AG20443 (cell line): ENCODE measurements at regions not wholly inside any gene's neighbourhood (a gene's known extent, or its start where the extent isn't known, plus 50 kb on each side); places are given as distances from the start of the nearest gene placed in this dataset.

Experiments
- DNase-seq: peaks from one replicate; pipeline ENCODE4 v3.0.0; 2012; ENCODE audit warnings: low spot score, mixed read lengths

DNA sequence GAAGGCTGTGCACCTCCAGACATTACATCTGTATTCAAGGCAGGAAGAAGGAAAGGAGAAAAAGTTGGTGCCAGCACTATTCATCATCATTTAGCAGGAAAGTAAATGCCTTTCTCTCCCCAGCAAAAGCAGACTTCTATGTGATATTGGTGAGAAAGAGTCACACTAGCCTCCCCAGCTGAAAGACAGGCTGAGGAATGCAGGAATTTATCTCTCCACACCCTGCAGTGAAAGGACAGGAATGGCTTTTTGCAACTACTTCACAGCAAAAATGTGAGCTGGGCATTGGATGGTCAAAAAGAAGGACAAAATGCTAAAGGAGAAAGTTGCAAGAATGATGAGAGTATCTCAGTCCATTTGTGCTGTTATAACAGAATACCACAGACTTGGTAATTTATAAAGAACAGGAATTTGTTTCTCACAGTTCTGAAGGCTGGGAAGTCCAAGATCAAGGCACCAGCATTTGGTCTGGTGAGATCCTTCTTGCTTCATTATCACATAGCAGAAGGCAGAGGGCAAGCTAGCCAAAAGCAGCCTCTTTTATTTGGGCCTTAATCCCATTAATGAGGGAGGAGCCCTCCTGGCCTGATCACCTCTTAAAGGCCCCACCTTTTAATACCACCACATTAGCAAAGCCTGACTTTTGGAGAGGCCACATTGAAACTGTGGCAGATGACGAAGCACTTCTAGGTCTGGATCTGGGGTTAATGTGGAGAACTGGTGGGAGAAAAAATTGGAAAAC lies 388.1 kb upstream of the SLC14A2 start:
- peak; percentile 59 for DNase-seq

DNA sequence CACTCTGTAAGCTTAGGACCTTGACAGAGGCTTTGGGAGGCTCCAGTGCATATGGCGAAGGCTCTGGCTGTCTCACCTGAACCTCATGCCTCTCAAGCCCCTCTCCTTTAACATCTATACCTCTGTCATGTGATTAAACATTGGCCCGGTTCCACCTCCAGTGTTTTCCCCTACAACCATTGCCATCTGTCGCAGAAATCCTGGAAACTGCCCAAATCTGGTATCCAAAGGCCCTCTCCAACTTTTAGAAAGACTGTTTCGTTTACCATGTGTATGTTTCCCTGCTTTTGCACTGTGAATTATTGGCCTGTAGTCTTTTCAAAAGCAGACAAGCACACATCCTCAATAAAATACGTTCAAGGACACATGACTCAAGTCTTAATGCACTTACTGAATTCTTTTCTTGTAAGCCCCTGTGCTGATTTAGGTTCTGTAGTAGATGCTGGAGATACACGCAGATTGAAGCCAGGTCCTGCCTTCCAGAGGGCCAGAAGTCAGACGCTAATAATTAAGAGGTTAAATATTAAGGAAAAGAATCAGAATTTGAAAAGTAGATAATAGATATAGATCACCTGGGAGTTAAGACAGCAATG lies 386.4 kb upstream of the SLC14A2 start:
- DNase-seq: no peak

DNA sequence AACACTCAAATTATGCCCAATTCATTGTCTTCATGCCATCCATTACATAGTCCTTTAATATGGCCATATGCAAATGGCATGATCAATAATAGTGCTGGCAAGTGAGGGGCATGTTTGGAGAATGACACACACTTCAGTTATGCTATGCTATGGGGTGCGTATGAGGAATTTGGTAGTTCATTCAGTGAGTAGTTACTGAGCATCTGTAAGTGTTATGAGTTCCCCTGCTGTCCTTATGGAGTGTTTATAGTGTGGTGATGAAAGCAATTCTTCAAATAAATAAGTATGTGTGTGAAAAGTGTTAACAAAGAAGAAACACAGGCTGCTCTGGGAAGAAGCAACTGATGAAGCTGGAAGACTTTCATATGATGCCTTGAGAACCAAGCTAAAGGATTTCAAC lies 383.7 kb upstream of the SLC14A2 start:
- DNase-seq: no peak

DNA sequence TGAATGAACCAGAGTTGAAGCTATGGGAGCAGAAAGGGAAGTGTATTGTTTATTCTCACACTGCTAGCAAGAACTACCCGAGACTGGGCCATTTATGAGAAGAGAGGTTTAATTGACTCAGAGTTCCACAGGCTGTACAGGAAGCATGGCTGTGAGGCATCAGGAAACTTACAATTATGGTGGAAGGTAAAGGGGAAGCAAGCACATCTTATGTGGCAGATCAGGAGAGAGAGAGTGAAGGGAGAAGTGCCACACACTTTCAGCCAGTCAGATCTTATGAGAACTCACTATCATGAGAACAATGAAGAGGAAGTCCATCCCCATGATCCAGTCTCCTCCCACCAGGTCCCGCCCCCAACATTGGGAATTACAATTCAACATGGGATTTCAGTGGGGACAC lies 383.2 kb upstream of the SLC14A2 start:
- DNase-seq: no peak

DNA sequence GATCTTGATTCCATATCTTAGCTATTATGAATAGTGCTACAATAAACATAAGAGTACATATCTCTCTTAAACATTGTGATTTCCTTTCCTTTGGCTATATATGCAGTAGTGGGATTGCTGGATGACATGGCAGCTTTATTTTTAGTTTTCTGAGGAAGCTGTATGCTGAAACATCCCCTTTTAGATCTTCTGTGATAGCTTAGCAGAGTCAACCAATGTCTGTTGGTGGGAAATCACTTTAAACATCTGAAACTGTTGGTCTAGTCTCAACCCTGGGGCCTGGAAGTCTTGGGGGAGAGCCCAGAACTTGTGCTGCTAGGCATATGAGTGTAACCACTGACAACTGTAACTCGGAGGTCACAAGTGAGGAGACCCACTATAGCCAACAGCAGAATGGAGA lies 378.6 kb upstream of the SLC14A2 start:
- no peak for DNase-seq

DNA sequence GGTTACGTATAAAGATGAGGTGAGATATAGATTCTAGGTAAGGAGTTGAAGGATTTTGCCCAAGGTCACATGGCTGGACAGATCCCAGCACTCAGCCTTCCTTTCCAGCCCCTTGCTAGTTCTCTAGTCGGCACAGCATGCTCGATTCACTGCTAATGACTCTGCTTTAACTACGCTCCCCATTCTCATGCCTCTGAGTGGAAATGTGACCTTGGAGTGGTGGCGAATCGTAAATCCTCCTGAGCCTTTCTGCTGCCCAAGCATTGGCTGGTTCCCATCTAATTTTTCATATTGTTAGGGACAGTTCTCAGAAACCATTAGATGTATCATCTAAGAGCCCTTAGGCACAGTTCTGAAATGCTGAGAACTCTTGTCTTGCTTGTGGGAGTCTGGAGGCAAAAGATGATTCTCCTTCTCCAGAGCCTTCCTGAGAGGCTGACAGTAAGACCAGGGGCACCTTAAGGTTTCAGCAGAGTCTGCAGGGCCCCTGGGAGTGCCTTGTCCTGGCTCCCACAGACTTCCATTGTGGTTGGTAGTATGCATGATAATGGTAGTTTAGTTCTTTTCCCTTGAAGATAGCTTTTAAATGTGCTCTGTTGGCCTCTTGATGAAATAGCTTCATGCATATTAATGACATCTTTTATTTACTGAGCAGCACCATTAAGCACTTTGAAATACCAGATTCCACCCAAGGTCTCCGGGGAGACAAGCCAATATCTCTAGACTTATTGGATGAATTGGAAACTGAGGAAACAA lies 377.8 kb upstream of the SLC14A2 start:
- DNase-seq: no peak

DNA sequence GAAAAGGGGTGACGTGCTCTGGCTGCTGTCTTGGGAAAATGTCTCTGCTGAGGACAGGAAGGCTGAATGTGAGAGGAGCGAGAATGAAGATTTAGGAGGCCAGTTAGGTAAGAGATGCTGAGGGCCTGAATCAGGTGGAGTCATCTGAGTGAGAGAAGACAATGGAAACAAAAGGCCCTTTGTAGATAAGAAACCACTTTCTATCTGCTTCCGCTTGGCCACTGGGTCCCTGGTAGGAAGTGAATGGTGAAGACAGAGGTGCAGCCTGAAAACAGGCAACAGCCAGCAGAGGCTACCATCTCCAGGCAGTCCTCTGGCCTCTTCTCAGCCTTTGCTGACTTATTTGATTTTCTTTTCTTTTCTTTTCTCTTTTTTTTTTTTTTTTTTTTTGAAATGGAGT lies 374.0 kb upstream of the SLC14A2 start:
- DNase-seq: no peak

DNA sequence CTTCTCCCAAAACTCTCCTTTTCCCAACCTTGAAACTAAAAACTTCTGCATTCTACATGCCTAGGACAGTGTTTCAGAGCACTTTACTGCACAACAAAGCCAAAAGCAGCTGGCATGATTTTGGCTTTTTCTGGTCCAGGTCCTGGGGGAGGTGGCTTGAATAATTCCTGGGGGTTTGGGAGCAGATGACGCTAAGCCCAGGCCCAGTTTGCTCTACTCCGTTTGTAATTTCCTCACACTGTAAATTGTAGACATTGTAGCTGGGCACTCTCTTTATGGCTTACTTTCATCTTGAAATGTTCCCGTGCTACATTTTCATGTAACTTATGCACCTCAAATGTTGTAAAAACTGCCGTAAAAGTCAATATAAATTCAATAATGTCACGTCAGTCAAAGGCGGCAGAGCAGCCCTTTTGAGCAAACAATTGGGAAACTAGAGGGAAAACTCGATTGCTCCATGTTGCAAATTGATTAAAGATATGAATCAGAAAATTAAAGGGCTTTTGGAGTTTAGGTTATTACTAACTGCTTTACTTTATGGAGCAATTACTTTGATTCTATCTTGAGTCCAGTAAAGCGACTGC lies 373.2 kb upstream of the SLC14A2 start:
- no peak for DNase-seq

DNA sequence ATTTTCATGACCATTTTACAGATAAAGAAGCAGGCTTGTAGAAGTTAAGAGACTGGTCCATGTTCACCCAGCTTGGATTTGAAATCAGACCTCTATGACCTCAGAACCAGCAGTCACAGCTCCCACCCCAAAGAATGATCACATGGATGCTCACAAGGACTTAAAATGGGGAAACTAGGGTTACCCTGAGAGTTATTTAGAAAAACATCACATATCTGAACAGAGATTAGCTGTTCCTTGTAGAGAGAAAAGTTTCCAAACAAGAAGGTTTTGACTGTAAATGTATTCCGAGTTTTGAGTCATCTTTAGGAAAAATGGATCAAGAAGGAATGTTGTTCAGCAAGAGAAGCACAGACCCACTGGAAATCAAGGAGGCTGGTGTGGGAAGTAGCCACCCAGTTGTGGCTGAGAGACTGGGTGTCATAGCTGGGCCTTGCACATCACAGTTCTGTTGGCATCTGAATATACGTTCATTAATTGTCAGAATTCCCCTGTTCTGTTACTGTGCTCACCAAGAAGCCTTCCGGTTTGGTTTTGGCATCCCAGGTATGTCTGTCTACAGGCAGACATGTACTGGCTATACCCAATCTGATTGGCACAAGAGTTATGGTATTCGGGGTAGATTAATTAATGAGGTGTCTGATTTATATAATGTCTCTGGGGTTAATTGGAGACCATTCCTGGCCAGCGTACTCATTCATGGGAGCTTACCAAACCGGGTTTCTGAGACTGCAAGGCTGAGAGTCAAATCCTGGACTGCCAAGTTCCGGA lies 371.8 kb upstream of the SLC14A2 start:
- no peak for DNase-seq

DNA sequence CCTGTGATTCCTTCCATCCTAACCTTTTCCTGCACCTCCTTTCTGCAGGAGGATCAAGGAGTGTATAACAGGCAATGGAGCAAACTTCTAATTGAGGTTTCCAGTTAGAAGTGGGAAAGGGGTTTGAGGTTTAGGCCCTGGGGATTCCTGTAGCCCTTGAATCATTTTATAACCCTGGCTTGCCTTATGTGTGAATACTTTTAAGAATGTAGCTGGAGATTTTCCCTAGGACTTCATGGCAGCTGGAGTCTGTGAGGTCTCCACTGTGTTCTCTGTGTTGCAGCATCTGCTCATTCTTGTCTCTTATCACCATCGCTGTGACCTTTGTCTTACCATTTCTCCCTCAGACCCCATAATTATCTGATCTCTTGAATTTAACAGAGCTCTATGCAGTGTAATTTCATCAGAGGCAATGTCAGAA lies 370.2 kb upstream of the SLC14A2 start:
- peak; percentile 12 for DNase-seq

DNA sequence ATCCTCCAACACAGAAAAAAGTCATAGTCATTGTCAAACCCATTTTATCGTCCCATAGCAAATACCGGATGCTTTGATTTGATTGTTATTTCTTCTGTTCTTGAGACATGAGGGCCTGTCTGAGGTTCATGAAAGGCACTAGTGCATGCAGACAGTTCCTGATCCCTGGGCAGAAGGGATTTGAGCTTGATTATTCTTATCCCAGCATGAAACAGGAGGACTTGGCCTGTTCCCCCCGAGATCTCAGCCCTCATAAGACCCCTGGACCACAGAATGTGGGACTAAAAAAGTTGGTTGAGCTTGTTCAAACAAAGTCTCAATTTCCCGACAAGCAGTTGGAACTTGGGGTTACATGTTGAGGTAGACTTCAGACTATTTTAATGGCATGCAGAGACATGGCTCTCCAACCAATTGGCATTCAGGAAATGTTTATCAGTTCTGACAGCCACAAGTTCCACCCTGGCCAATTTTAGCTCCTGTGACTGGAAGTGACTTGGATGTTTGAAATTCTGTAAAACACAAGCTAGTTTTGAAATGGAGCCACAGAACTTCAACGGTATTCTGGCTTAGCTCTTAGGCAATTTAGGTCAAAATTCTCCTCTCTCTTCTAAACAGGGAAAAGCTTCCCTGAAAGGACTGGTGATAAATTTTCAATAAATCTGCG lies 366.9 kb upstream of the SLC14A2 start:
- DNase-seq: peak; percentile 75

DNA sequence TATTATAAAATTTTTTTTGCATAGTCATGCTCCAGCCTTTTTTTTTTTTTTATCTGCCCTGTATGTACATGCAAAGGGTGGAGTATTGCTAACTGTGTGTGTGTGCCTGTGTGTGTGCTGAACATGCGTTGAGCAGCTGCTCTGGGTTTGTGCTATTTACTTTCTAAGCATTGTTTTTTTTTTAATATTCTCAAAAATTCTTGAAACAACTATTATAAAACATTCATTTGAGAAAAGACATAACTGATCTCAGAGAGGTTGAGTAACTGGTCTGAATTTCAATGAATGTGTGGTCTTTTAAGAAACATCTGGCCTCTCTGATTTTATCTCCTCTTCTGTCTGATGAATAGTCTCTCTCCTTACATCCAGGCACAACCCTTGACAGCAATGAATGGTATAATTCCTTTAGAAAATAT lies 366.0 kb upstream of the SLC14A2 start:
- DNase-seq: peak; percentile 47

DNA sequence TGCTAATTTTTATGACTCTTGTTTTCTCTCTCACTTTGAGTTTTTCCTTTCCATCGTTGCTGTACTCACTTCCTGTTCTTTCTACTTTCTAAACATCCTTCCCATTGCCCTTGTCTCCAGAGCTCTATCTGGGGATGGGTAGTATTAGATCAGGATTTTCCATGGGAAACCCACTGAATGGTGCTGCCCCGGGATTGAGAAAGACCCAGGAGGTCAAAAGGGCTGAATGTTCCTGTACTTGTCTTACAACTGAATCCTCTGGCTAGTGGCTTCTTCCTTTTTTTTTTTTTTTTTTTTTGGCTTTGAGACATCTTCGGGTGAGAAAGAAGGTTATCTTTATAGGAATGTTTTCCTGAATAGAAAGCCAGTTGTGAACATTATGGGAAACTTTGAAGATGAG lies 364.8 kb upstream of the SLC14A2 start:
- no peak for DNase-seq

DNA sequence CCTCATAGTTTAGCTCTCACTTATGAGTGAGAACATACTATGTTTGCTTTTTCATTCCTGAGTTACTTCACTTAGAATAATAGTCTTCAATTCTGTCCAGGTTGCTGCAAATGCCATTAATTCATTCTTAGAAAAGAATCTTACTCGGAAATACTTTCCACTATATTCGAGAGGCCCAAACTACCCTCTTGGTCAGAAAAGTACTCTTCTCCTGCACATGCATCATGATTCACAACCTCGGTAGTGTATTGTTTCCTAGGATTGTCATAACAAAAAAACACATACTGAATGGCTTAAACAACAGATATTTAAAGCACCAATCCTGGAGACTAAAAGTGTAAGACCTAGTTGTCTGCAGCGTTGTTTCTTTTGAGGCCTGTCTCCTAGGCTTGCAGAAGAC lies 364.0 kb upstream of the SLC14A2 start:
- DNase-seq: no peak

DNA sequence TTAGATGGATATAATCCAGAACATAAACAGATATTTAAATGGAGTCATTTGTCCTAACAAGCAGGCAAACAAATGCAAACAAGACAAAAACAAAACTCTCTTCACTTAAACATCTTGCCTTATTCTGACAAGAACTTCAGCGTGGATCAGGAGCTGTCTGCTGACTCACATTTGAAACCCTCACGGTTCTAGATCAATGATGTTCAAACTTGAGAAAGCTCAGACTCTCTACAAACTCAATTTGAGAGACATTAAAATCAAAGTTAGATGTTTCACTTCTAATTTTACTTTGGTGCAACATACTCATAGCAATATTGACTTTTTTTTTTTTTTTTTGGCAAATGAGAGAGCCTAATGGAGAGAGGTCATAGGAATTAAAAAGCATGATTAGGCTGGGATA lies 362.8 kb upstream of the SLC14A2 start:
- no peak for DNase-seq

DNA sequence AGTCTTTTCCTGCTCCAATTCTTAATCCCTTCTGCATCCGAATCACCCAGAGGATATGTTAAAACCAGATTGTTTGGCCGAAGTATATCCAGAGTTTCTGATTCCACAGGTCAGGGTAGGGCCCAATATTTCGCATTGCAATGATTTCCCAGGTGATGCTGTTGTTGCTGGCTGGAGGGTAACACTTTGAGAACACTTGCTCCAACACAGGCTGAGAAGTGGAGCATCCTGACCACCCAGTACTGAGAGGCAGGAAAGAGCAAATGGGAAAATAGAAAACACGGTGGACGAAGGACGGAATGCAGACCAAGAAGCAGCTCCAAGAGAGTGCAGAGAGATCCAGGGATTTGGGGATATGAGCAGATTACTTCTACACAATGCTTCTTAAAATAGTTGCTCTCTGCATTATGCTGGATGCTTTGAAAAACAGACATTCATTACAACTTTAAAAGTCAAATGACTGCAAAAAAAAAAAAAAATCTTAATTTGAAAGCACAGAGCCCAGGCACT lies 362.2 kb upstream of the SLC14A2 start:
- DNase-seq: no peak

DNA sequence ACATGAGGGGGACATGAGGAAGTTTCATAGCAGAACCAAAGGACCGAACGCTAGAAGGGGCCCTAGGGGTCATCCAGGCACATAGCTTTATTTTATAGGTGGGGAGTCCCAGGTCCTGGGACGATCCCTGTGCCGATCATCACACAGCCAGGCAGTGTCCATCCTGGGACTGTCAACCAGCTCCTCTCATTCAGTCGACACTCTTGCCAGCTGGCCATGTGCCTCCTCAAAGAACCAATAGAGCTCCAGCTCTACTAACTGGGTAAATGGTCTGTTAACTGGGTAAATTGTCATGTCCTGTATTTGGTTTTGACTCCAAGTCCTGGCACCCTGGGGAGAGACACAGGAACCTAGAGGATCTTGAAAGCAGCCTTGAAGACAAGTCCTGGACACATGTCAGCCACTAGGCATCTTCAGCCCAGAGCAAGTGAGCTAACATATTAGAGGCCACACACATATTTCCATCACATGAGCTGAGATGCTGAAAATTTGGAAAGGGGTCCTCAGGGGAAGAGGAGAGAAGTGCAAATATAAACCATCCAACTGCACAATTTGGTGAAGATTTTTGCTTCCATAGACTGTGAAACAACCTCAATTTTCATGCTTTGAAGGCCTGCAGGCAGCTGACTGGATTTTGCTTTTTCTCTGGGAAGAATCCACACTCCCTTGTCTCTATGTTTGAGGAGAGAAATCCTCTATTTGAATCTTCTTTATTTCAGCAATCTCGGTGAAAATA lies 361.1 kb upstream of the SLC14A2 start:
- no peak for DNase-seq

DNA sequence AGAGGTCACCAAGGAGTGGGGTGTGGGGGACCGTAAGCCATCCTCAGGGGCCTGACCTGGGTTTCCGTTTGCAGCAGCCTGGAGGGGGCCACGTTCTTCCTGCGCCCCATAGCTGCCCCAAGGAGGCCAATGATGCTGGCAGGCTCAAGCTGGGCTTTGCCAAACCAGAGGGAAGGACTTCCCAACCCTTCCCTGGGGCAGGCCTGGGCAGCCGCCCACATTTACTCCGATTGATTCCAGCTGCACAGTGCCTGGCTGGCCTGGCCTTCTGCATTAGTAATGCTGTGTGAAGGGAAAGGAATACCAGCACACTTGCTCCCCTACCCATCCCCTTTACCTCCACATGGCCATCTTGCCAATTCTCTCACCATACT lies 360.6 kb upstream of the SLC14A2 start:
- peak; percentile 77 for DNase-seq

DNA sequence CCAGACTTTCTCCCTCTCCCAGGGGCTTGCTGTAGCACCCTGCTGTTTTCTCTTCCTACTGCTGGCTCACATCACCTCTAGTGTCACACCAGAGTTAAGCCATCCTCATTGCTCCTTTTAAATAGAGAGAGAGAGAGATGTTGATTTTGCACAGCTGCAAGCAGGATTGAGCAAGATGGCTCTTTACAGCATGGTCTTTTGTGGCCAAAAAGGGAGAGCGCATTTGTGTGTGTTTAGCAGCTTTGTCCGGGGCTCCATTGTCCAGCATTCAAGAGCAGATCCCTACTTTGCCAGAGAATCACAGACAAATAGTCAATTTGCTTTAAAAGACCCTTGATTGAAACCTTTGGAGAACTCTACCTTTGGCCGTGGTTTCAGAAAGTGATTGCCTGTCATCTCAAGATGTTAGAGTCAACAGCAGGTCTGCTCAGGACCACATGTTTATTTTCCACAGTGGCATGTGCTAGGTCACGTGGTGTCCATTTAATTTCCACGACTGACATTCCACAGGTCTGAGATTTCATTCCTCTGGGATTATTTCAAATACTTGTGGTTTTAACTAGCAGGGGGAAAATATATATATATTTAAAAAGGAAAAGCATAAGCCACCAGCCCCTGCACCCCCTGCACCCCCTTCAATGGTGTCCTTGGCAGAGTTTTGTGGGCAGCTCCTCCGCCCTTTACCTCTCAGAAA lies 359.9 kb upstream of the SLC14A2 start:
- DNase-seq: peak; percentile 87

DNA sequence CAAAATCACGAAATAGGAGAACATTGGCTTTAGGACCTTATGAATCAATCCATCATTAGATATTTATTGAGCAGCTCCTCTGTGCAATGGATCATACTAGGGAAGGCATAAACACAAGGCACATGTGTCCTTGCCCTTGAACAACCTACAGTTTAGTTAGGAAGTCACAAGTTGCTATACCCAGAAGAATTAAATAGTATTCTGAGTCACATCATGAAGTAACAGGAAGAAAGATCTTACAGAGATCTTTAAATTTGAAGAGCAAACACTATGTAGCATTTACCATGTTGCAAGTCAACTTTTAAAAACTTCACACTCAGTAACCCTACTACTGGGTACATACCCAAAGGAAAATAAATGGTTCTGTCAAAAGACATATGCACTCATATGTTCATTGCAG lies 355.2 kb upstream of the SLC14A2 start:
- no peak for DNase-seq
